ENCODE measurements at regions not wholly inside any gene's neighbourhood (a gene's known extent, or its start where the extent isn't known, plus 50 kb on each side); places are given as distances from the start of the nearest gene placed in this dataset.

DNA sequence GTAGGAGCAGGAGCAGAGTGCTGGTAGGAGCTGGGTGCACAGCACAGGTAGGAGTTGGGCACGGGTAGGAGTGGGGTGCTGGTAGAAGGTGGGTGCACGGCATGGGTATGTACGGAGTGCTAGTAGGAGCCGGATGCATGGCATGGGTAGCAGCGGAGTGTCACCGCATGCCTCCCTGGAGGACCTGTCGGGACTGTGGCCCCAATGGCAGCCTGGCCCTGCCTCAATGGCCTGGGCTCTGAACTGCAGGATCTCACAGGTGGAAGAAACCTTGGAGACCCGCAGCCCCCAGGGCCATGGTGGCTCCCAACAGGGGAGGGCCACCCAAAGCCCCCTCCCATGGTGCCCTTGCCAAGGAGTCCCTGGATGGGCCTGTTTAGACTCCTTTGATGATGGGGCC is 1146.0 kb downstream of the UQCRFS1 start:
- TF ChIP-seq, protein P1, sequence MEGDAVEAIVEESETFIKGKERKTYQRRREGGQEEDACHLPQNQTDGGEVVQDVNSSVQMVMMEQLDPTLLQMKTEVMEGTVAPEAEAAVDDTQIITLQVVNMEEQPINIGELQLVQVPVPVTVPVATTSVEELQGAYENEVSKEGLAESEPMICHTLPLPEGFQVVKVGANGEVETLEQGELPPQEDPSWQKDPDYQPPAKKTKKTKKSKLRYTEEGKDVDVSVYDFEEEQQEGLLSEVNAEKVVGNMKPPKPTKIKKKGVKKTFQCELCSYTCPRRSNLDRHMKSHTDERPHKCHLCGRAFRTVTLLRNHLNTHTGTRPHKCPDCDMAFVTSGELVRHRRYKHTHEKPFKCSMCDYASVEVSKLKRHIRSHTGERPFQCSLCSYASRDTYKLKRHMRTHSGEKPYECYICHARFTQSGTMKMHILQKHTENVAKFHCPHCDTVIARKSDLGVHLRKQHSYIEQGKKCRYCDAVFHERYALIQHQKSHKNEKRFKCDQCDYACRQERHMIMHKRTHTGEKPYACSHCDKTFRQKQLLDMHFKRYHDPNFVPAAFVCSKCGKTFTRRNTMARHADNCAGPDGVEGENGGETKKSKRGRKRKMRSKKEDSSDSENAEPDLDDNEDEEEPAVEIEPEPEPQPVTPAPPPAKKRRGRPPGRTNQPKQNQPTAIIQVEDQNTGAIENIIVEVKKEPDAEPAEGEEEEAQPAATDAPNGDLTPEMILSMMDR (IDR thresholded peaks at IDR 0.05) = no peak
- no peak for TF ChIP-seq POLR2A (IDR thresholded peaks at IDR 0.05)
